HFFc6 (cell line): ENCODE measurements at regions not wholly inside any gene's neighbourhood (a gene's known extent, or its start where the extent isn't known, plus 50 kb on each side); places are given as distances from the start of the nearest gene placed in this dataset.

Experiments
- DNase-seq: peaks from one replicate; pipeline ENCODE4 v3.0.0-alpha.2; 2018
- H3K27ac Mint-ChIP-seq: 2 replicates; pipeline ENCODE4 v1.8.0; 2020; ENCODE audit warnings: mild to moderate bottlenecking, mixed read lengths
- H3K27me3 Mint-ChIP-seq: 2 replicates; pipeline ENCODE4 v1.8.0; 2021; ENCODE audit warnings: mild to moderate bottlenecking, moderate library complexity, mixed read lengths; ENCODE audit not compliant: insufficient read depth
- H3K36me3 Mint-ChIP-seq: 2 replicates; pipeline ENCODE4 v1.8.0; 2021; ENCODE audit warnings: low read depth, mixed read lengths
- H3K4me1 Mint-ChIP-seq: 2 replicates; pipeline ENCODE4 v1.8.0; 2020; ENCODE audit warnings: low read depth, mixed read lengths
- H3K4me3 Mint-ChIP-seq: 2 replicates; pipeline ENCODE4 v1.8.0; 2020; ENCODE audit warnings: mild to moderate bottlenecking, moderate library complexity, mixed read lengths
- H3K9me3 Mint-ChIP-seq: 2 replicates; pipeline ENCODE4 v1.8.0; 2020; ENCODE audit warnings: mild to moderate bottlenecking, mixed read lengths
- TF ChIP-seq, protein P1 (sequence below): fragments of 200-600 bp; sonication (generic); IDR thresholded peaks from 2 replicates; pipeline ENCODE4 v1.5.0; 2021; ENCODE audit warnings: antibody characterized with exemption, mild to moderate bottlenecking

DNA sequence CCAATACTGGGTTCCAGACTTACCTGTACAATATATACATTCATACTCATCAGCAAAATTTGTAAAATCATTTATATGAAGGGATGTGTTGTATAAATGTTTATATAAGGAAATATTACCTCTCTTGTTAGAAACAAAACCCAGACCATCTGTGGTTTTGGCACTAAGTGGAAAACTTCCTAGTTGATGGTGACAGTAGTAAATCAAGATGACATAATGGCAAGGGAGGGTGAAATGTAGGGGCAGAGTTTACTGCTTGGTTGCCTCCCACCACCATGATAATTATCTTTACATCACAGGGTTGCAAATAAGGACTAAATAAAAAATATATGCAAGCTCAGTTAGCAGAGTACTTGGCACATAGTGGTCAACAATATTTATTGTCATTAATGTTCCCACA is 365.3 kb upstream of the TEX13C start:
- Mint-ChIP-seq H3K4me1 (no peaks in the 10 kb centered on the region), H3K27ac (no peak overlapping the region), H3K27me3 (no peaks in the 10 kb centered on the region), H3K9me3 (peaks cover 9% of the 10 kb centered on the region), H3K36me3 (no peaks in the 10 kb centered on the region), H3K4me3 (no peak overlapping the region)
- DNase-seq: no peak
- TF ChIP-seq, protein P1, sequence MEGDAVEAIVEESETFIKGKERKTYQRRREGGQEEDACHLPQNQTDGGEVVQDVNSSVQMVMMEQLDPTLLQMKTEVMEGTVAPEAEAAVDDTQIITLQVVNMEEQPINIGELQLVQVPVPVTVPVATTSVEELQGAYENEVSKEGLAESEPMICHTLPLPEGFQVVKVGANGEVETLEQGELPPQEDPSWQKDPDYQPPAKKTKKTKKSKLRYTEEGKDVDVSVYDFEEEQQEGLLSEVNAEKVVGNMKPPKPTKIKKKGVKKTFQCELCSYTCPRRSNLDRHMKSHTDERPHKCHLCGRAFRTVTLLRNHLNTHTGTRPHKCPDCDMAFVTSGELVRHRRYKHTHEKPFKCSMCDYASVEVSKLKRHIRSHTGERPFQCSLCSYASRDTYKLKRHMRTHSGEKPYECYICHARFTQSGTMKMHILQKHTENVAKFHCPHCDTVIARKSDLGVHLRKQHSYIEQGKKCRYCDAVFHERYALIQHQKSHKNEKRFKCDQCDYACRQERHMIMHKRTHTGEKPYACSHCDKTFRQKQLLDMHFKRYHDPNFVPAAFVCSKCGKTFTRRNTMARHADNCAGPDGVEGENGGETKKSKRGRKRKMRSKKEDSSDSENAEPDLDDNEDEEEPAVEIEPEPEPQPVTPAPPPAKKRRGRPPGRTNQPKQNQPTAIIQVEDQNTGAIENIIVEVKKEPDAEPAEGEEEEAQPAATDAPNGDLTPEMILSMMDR: no peak

DNA sequence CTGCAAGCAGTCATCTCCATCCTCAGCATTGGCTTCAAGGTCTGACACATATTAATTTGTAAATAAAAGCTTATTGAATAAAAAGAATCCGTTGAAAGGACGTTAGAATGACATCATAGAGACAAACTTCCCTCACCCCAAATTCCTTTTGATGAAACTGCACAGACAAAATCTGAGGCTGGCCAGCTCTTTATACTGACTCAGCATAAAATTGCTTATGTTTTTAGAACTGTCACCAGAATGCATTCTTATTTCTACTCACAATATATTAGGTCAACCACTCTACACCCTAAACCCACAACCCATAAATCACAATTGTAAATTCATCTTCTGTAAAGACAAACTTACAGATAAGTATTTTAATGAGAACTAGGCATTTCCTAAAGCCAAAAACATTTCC is 359.2 kb upstream of the TEX13C start:
- H3K9me3 Mint-ChIP-seq: peaks cover 16% of the 10 kb centered on the region
- H3K27ac Mint-ChIP-seq: no peak overlapping the region

GRCh38 chrX:124963717-124964116 is 356.0 kb upstream of the TEX13C start, which contains the start of gene TENM1:
TENM1 (minus strand) TSS chrX:124963817.
- Mint-ChIP-seq H3K36me3 (no peaks in the 10 kb centered on the region; the same call in 1 of the 2 replicates), H3K27ac (no peak within 1 kb of the TSS), H3K4me3 (no peak within 1 kb of the TSS), H3K9me3 (peaks cover 12% of the 10 kb centered on the region), H3K4me1 (no peaks in the 10 kb centered on the region), H3K27me3 (no peaks in the 10 kb centered on the region)
- TF ChIP-seq, protein P1: no peak
- DNase-seq: no peak

More for the DNA sequence above, 359.2 kb upstream of the TEX13C start:
- TF ChIP-seq, protein P1: no peak
- H3K4me3 Mint-ChIP-seq: no peak overlapping the region
- H3K27me3 Mint-ChIP-seq: no peaks in the 10 kb centered on the region
- DNase-seq: no peak
- H3K4me1 Mint-ChIP-seq: no peaks in the 10 kb centered on the region
- H3K36me3 Mint-ChIP-seq: no peaks in the 10 kb centered on the region; the same call in 1 of the 2 replicates

DNA sequence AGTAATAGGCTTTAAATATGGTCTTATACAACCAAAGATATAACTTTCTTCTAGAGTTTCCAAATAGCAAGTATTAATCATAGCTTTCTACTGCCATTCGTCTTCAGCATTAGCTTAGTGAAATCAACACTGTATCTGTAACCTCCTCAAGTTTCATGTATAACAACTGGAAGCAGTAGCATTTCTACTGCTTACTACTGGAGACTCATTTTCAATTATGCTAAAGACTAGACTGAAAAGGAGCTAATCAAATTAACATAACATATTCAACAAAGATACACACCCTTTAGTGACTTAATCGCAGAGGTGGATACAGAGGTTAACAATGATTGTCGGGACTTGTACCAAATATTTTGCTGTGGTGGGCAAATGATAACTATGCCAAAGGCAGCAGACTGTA is 344.2 kb upstream of the TEX13C start:
- TF ChIP-seq, protein P1: no peak
- no peak for DNase-seq
- Mint-ChIP-seq H3K36me3 (no peaks in the 10 kb centered on the region), H3K27ac (no peak overlapping the region), H3K9me3 (no peaks in the 10 kb centered on the region), H3K4me1 (no peaks in the 10 kb centered on the region), H3K4me3 (no peak overlapping the region), H3K27me3 (no peaks in the 10 kb centered on the region; the same call in none of the 2 replicates)

DNA sequence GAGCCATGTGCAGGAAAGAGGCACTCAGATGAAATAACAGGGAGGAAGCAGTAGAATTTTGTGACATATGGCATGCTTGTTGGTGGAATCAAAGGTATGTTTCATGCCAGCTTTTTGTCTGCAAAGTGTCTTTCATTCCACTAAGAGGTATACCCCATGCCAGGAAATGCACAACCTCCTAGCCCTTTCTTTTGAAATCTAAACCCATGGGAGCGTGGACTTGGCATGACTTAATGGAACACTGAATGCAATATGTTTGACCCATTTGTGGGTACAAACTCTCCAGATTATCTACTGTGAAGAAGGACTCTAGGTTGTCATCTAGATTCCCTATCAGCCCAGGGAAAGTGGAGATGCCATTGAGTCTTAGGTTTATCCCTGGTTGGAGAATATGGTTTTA is 338.3 kb upstream of the TEX13C start:
- no peaks in the 10 kb centered on the region; the same call in none of the 2 replicates for H3K27me3 Mint-ChIP-seq
- no peak overlapping the region for H3K27ac Mint-ChIP-seq
- H3K4me1 Mint-ChIP-seq: no peaks in the 10 kb centered on the region

More for the DNA sequence above, 338.3 kb upstream of the TEX13C start:
- Mint-ChIP-seq H3K9me3 (0 out of 2 replicates have a peak, but pooled peaks cover 3% of the 10 kb centered on the region), H3K36me3 (no peaks in the 10 kb centered on the region), H3K4me3 (no peak overlapping the region)
- DNase-seq: no peak
- TF ChIP-seq, protein P1: no peak
